Hepatocyte (in vitro differentiated cells): ENCODE measurements at regions not wholly inside any gene's neighbourhood (a gene's known extent, or its start where the extent isn't known, plus 50 kb on each side); places are given as distances from the start of the nearest gene placed in this dataset.

Experiments used
- DNase-seq: peaks from one replicate; pipeline ENCODE4 v3.0.0-alpha.2; 2016; ENCODE audit warnings: low spot score
- H2AFZ ChIP-seq: fragments of 200-600 bp; sonication (generic); 2 replicates; pipeline ENCODE4 v1.6.0; 2016; ENCODE audit warnings: antibody characterized with exemption, mild to moderate bottlenecking
- H3K27ac ChIP-seq: fragments of 200-600 bp; sonication (generic); 2 replicates; pipeline ENCODE4 v1.5.1; 2016; ENCODE audit warnings: mild to moderate bottlenecking
- H3K27me3 ChIP-seq: fragments of 200-600 bp; sonication (generic); 2 replicates; pipeline ENCODE4 v1.6.1; 2016
- H3K36me3 ChIP-seq: fragments of 200-600 bp; sonication (generic); replicated peaks from 2 replicates; pipeline ENCODE4 v1.5.1; 2016; ENCODE audit warnings: low read depth; ENCODE audit not compliant: insufficient read depth
- H3K4me1 ChIP-seq: fragments of 200-600 bp; sonication (generic); 2 replicates; pipeline ENCODE4 v1.5.1; 2016; ENCODE audit warnings: mild to moderate bottlenecking, moderate library complexity; ENCODE audit not compliant: insufficient read depth
- H3K4me2 ChIP-seq: fragments of 200-600 bp; sonication (generic); 2 replicates; pipeline ENCODE4 v1.6.0; 2016
- H3K4me3 ChIP-seq: fragments of 200-600 bp; sonication (generic); 2 replicates; pipeline ENCODE4 v1.5.1; 2016; ENCODE audit warnings: mild to moderate bottlenecking
- H3K79me2 ChIP-seq: fragments of 200-600 bp; sonication (generic); 2 replicates; pipeline ENCODE4 v1.6.0; 2017; ENCODE audit warnings: mild to moderate bottlenecking
- H3K9me2 ChIP-seq: fragments of 200-600 bp; sonication (generic); replicated peaks from 2 replicates; pipeline ENCODE4 v1.6.0; 2017; ENCODE audit warnings: mild to moderate bottlenecking; ENCODE audit not compliant: insufficient read depth
- H3K9me3 ChIP-seq: fragments of 200-600 bp; sonication (generic); 2 replicates; pipeline ENCODE4 v1.5.1; 2016; ENCODE audit warnings: low read depth, mild to moderate bottlenecking
- H4K20me1 ChIP-seq: fragments of 200-600 bp; sonication (generic); 2 replicates; pipeline ENCODE4 v1.6.0; 2016; ENCODE audit warnings: mild to moderate bottlenecking; ENCODE audit not compliant: insufficient read depth, poor library complexity, severe bottlenecking
- CTCF ChIP-seq: fragments of 200-600 bp; sonication (generic); IDR thresholded peaks from 2 replicates; pipeline ENCODE4 v1.5.1; 2016; ENCODE audit warnings: antibody characterized with exemption, mild to moderate bottlenecking; ENCODE audit not compliant: poor library complexity
- EZH2 ChIP-seq: fragments of 200-600 bp; sonication (generic); IDR thresholded peaks from 2 replicates; pipeline ENCODE4 v1.6.1; 2016; ENCODE audit warnings: antibody characterized with exemption, mild to moderate bottlenecking, borderline replicate concordance
- EZH2phosphoT487 ChIP-seq: fragments of 200-600 bp; sonication (generic); IDR thresholded peaks from one replicate; pipeline ENCODE4 v1.6.1; 2018; ENCODE audit warnings: antibody characterized with exemption, mild to moderate bottlenecking, low read depth, moderate library complexity; ENCODE audit not compliant: unreplicated experiment, severe bottlenecking
- WGBS: methylation state at CpG from one replicate; pipeline ENCODE4 v1.1.6; 2016; ENCODE audit warnings: low lambda C conversion rate; ENCODE audit errors: missing lambda C conversion rate; 5-methylcytosine and 5-hydroxymethylcytosine counted together

GRCh38 chr1:5465281-5465711, 526.9 kb downstream of the NPHP4 start:
- TF ChIP-seq EZH2 (no peak), CTCF (no peak), EZH2phosphoT487 (no peak)
- Histone ChIP-seq H3K4me3 (no peak overlapping the region), H3K4me2 (no peak overlapping the region), H3K27me3 (no peaks in the 10 kb centered on the region), H2AFZ (no peak overlapping the region), H4K20me1 (no peaks in the 10 kb centered on the region), H3K4me1 (no peaks in the 10 kb centered on the region), H3K36me3 (no peaks in the 10 kb centered on the region), H3K27ac (no peak overlapping the region), H3K9me3 (no peaks in the 10 kb centered on the region), H3K79me2 (no peaks in the 10 kb centered on the region), H3K9me2 (no peaks in the 10 kb centered on the region)
- no peak for DNase-seq
- 63% methylated on average over 7 of the region's 7 CpGs for WGBS

GRCh38 chr1:5464366-5464765, 527.9 kb downstream of the NPHP4 start:
- H3K4me1 ChIP-seq: no peaks in the 10 kb centered on the region
- H3K4me2 ChIP-seq: no peak overlapping the region
- H4K20me1 ChIP-seq: no peaks in the 10 kb centered on the region
- no peaks in the 10 kb centered on the region for H3K79me2 ChIP-seq
- 87% methylated on average over 11 of the region's 11 CpGs for whole genome bisulfite sequencing
- no peaks in the 10 kb centered on the region for H3K9me3 ChIP-seq
- no peaks in the 10 kb centered on the region for H3K36me3 ChIP-seq
- H3K27ac ChIP-seq: no peak overlapping the region
- H2AFZ ChIP-seq: no peak overlapping the region
- H3K4me3 ChIP-seq: no peak overlapping the region
- no peak for TF ChIP-seq EZH2
- TF ChIP-seq EZH2phosphoT487: no peak
- no peak for TF ChIP-seq CTCF
- DNase-seq: no peak
- H3K27me3 ChIP-seq: no peaks in the 10 kb centered on the region
- no peaks in the 10 kb centered on the region for H3K9me2 ChIP-seq

GRCh38 chr1:5460974-5461373, 531.3 kb downstream of the NPHP4 start:
- Histone ChIP-seq H3K4me2 (no peak overlapping the region), H3K9me3 (no peaks in the 10 kb centered on the region), H3K4me1 (no peaks in the 10 kb centered on the region), H3K9me2 (no peaks in the 10 kb centered on the region), H3K79me2 (no peaks in the 10 kb centered on the region), H3K4me3 (no peak overlapping the region), H4K20me1 (no peaks in the 10 kb centered on the region), H2AFZ (no peak overlapping the region), H3K27me3 (no peaks in the 10 kb centered on the region), H3K36me3 (no peaks in the 10 kb centered on the region), H3K27ac (no peak overlapping the region)
- 88% methylated on average over 5 of the region's 5 CpGs for WGBS
- no peak for DNase-seq
- TF ChIP-seq CTCF (no peak), EZH2phosphoT487 (no peak), EZH2 (no peak)
